Body of pancreas (tissue), 4 donors: ENCODE measurements at regions not wholly inside any gene's neighbourhood (a gene's known extent, or its start where the extent isn't known, plus 50 kb on each side); places are given as distances from the start of the nearest gene placed in this dataset.

Experiments used
- CTCF ChIP-seq, 7 experiments: fragments of 450-650 bp in 4 of 7; fragments of 200-600 bp in 3 of 7; sonication (generic) in 3 of 7; IDR thresholded peaks; one replicate each; pipeline ENCODE4 v1.5.1; 2016 to 2019; ENCODE audit warnings: antibody characterized with exemption in 7 of 7
- POLR2A ChIP-seq, 3 donors: fragments of 450-650 bp; IDR thresholded peaks; one replicate each; pipeline ENCODE4 v1.6.1; 2016; ENCODE audit warnings: antibody characterized with exemption in 3 of 3, mild to moderate bottlenecking in 2 of 3

- TF ChIP-seq POLR2A (IDR thresholded peaks at IDR 0.05) (no peak), CTCF (IDR thresholded peaks at IDR 0.05) (no peak)
Measured at GRCh38 chr13:68727798-68728197, 1379.8 kb upstream of the ATXN8OS start.
